Trophoblast cell (in vitro differentiated cells and primary cell): ENCODE measurements at regions not wholly inside any gene's neighbourhood (a gene's known extent, or its start where the extent isn't known, plus 50 kb on each side); places are given as distances from the start of the nearest gene placed in this dataset.

ENCODE experiments used
- DNase-seq, 2 donors: peaks; one replicate each; pipeline ENCODE4 v3.0.0-alpha.2; 2016
- H2AFZ ChIP-seq: 2 replicates; pipeline ENCODE4 v1.6.1; 2013; ENCODE audit warnings: low read length, moderate library complexity, mild to moderate bottlenecking; ENCODE audit not compliant: insufficient read depth, poor library complexity
- H2AK5ac ChIP-seq: 2 replicates; pipeline ENCODE4 v1.6.1; 2013; ENCODE audit warnings: mild to moderate bottlenecking, low read length
- H2BK120ac ChIP-seq: 2 replicates; pipeline ENCODE4 v1.6.1; 2013; ENCODE audit warnings: low read length, mild to moderate bottlenecking, moderate library complexity; ENCODE audit not compliant: insufficient read depth, poor library complexity
- H2BK12ac ChIP-seq: 2 replicates; pipeline ENCODE4 v1.6.1; 2013; ENCODE audit warnings: mild to moderate bottlenecking, low read length, moderate library complexity
- H2BK5ac ChIP-seq: 2 replicates; pipeline ENCODE4 v1.6.1; 2013; ENCODE audit warnings: low read length, low read depth, moderate library complexity, mild to moderate bottlenecking; ENCODE audit not compliant: poor library complexity
- H3K14ac ChIP-seq: 2 replicates; pipeline ENCODE4 v1.6.1; 2013; ENCODE audit warnings: mild to moderate bottlenecking, low read length
- H3K18ac ChIP-seq: 2 replicates; pipeline ENCODE4 v1.6.1; 2013; ENCODE audit warnings: mild to moderate bottlenecking, low read length
- H3K23ac ChIP-seq: 2 replicates; pipeline ENCODE4 v1.6.1; 2013; ENCODE audit warnings: low read length
- H3K27ac ChIP-seq: 2 replicates; pipeline ENCODE4 v1.5.1; 2013; ENCODE audit warnings: low read depth, mild to moderate bottlenecking, inconsistent platforms, low read length, moderate library complexity
- H3K27me3 ChIP-seq: 2 replicates; pipeline ENCODE4 v1.6.1; 2013; ENCODE audit warnings: inconsistent platforms, mild to moderate bottlenecking, low read length, moderate library complexity; ENCODE audit not compliant: insufficient read depth
- H3K36me3 ChIP-seq, 2 experiments: 1 replicate in 1 of 2; 2 replicates in 1 of 2; pipeline ENCODE4 v1.6.1; 2013; ENCODE audit warnings: low read length in 2 of 2, mild to moderate bottlenecking in 2 of 2, moderate library complexity in 1 of 2; ENCODE audit not compliant: insufficient read depth in 2 of 2, control insufficient read depth in 1 of 2
- H3K4ac ChIP-seq: 2 replicates; pipeline ENCODE4 v1.6.1; 2013; ENCODE audit warnings: low read depth, mild to moderate bottlenecking, low read length, moderate library complexity
- H3K4me1 ChIP-seq, 2 experiments: 1 replicate in 1 of 2; 2 replicates in 1 of 2; pipeline ENCODE4 v1.6.1; 2013; ENCODE audit warnings: low read length in 2 of 2, mild to moderate bottlenecking in 2 of 2, moderate library complexity in 1 of 2; ENCODE audit not compliant: insufficient read depth in 2 of 2, control insufficient read depth in 1 of 2
- H3K4me2 ChIP-seq: 2 replicates; pipeline ENCODE4 v1.6.1; 2013; ENCODE audit warnings: inconsistent platforms, mild to moderate bottlenecking, low read length, moderate library complexity
- H3K4me3 ChIP-seq: 2 replicates; pipeline ENCODE4 v1.5.1; 2013; ENCODE audit warnings: mild to moderate bottlenecking, low read depth, low read length, inconsistent platforms
- H3K79me1 ChIP-seq: one replicate; pipeline ENCODE4 v1.6.1; 2013; ENCODE audit warnings: low read length
- H3K79me2 ChIP-seq: 2 replicates; pipeline ENCODE4 v1.6.1; 2013; ENCODE audit warnings: low read length, mild to moderate bottlenecking; ENCODE audit not compliant: control insufficient read depth, insufficient read depth, poor library complexity
- H3K9ac ChIP-seq: 2 replicates; pipeline ENCODE4 v1.6.1; 2013; ENCODE audit warnings: mild to moderate bottlenecking, low read length
- H3K9me3 ChIP-seq: 2 replicates; pipeline ENCODE4 v1.6.1; 2013; ENCODE audit warnings: low read depth, mild to moderate bottlenecking, control low read depth, inconsistent platforms, low read length; ENCODE audit not compliant: insufficient read depth
- H4K12ac ChIP-seq: 2 replicates; pipeline ENCODE4 v1.6.1; 2013; ENCODE audit warnings: low read depth, mild to moderate bottlenecking, low read length, moderate library complexity
- H4K8ac ChIP-seq: 2 replicates; pipeline ENCODE4 v1.6.1; 2013; ENCODE audit warnings: low read depth, mild to moderate bottlenecking, low read length, moderate library complexity
- H4K91ac ChIP-seq: one replicate; pipeline ENCODE4 v1.6.1; 2013; ENCODE audit warnings: low read depth, mild to moderate bottlenecking, low read length, moderate library complexity
- WGBS: extraction: QIAGEN DNeasy Blood & Tissue Kit; methylation state at CpG from one replicate; pipeline ENCODE4 v1.1.7; 2013; ENCODE audit warnings: missing lambda C conversion rate; ENCODE audit not compliant: insufficient read length, insufficient coverage; ENCODE audit errors: extremely low coverage; 5-methylcytosine and 5-hydroxymethylcytosine counted together

GRCh38 chr11:8325591-8326304 lies 62.1 kb upstream of the LMO1 start:
- H4K12ac ChIP-seq, result peak overlapping the region; percentile 45
- H3K4ac ChIP-seq, result no peak overlapping the region
- peaks cover 2% of the 10 kb centered on the region for H3K9me3 ChIP-seq
- no peaks in the 10 kb centered on the region for H3K36me3 ChIP-seq
- no peaks in the 10 kb centered on the region for H3K79me1 ChIP-seq
- no peak overlapping the region for H3K23ac ChIP-seq
- no peak overlapping the region for H4K8ac ChIP-seq
- no peak overlapping the region for H3K9ac ChIP-seq
- no CpG with 5 or more reads among the region's 9 CpGs for WGBS
- H3K79me2 ChIP-seq, result no peaks in the 10 kb centered on the region
- H2AFZ ChIP-seq, result no peak overlapping the region
- H3K27ac ChIP-seq, result no peak overlapping the region
- no peak overlapping the region for H4K91ac ChIP-seq
- no peak overlapping the region for H2BK120ac ChIP-seq
- no peak overlapping the region for H2AK5ac ChIP-seq
- H3K18ac ChIP-seq, result no peak overlapping the region
- H2BK12ac ChIP-seq, result no peak overlapping the region
- no peak overlapping the region for H2BK5ac ChIP-seq
- H3K14ac ChIP-seq, result no peak overlapping the region
- no peak overlapping the region for H3K4me2 ChIP-seq
- H3K27me3 ChIP-seq, result no peaks in the 10 kb centered on the region
- H3K4me3 ChIP-seq, result no peak overlapping the region
- peaks cover 4% of the 10 kb centered on the region in 2 experiments for H3K4me1 ChIP-seq
- no peak for DNase-seq

GRCh38 chr11:8323161-8323935 lies 59.7 kb upstream of the LMO1 start:
- H3K27ac ChIP-seq, result no peak overlapping the region
- H4K8ac ChIP-seq, result no peak overlapping the region
- H4K91ac ChIP-seq, result no peak overlapping the region
- no peaks in the 10 kb centered on the region for H3K4me1 ChIP-seq
- no peaks in the 10 kb centered on the region for H3K36me3 ChIP-seq
- peaks cover 2% of the 10 kb centered on the region for H3K9me3 ChIP-seq
- no CpG with 5 or more reads among the region's 13 CpGs for WGBS
- no peaks in the 10 kb centered on the region for H3K79me2 ChIP-seq
- no peak for DNase-seq
- H2BK12ac ChIP-seq, result no peak overlapping the region
- H3K14ac ChIP-seq, result no peak overlapping the region
- no peak overlapping the region for H3K4ac ChIP-seq
- H2BK120ac ChIP-seq, result no peak overlapping the region
- no peak overlapping the region for H3K23ac ChIP-seq
- no peak overlapping the region for H3K9ac ChIP-seq
- no peak overlapping the region for H2BK5ac ChIP-seq
- H4K12ac ChIP-seq, result no peak overlapping the region
- no peak overlapping the region for H3K4me2 ChIP-seq
- no peak overlapping the region for H2AK5ac ChIP-seq
- H3K27me3 ChIP-seq, result no peaks in the 10 kb centered on the region
- no peaks in the 10 kb centered on the region for H3K79me1 ChIP-seq
- H3K4me3 ChIP-seq, result no peak overlapping the region
- no peak overlapping the region for H2AFZ ChIP-seq
- no peak overlapping the region for H3K18ac ChIP-seq

GRCh38 chr11:8321876-8322275 lies 58.2 kb upstream of the LMO1 start:
- Histone ChIP-seq H3K23ac (no peak overlapping the region), H3K4me1 (no peaks in the 10 kb centered on the region), H3K9me3 (peaks cover 2% of the 10 kb centered on the region), H4K12ac (no peak overlapping the region), H3K36me3 (no peaks in the 10 kb centered on the region), H4K91ac (no peak overlapping the region), H4K8ac (no peak overlapping the region), H2AFZ (no peak overlapping the region), H3K14ac (no peak overlapping the region), H3K4ac (no peak overlapping the region), H3K18ac (no peak overlapping the region), H3K79me2 (no peaks in the 10 kb centered on the region), H3K27me3 (no peaks in the 10 kb centered on the region), H3K4me3 (no peak overlapping the region), H2BK12ac (no peak overlapping the region), H2BK120ac (no peak overlapping the region), H2AK5ac (no peak overlapping the region), H2BK5ac (no peak overlapping the region), H3K27ac (no peak overlapping the region), H3K4me2 (no peak overlapping the region), H3K79me1 (no peaks in the 10 kb centered on the region), H3K9ac (no peak overlapping the region)
- WGBS, result no CpG with 5 or more reads among the region's 10 CpGs
- DNase-seq, result no peak

- no peaks in the 10 kb centered on the region for H3K79me1 ChIP-seq
- H3K23ac ChIP-seq, result no peak overlapping the region
- no peak overlapping the region for H2AK5ac ChIP-seq
- H4K12ac ChIP-seq, result no peak overlapping the region
- no peak overlapping the region for H3K14ac ChIP-seq
- H2BK5ac ChIP-seq, result no peak overlapping the region
- no peak for DNase-seq
- no peak overlapping the region for H4K91ac ChIP-seq
- H3K4me3 ChIP-seq, result no peak overlapping the region
- H3K4ac ChIP-seq, result no peak overlapping the region
- no peak overlapping the region for H3K27ac ChIP-seq
- no peak overlapping the region for H3K9ac ChIP-seq
- no peaks in the 10 kb centered on the region for H3K36me3 ChIP-seq
- H2AFZ ChIP-seq, result no peak overlapping the region
- H2BK12ac ChIP-seq, result no peak overlapping the region
- H4K8ac ChIP-seq, result no peak overlapping the region
- no peak overlapping the region for H3K4me2 ChIP-seq
- H2BK120ac ChIP-seq, result no peak overlapping the region
- no peaks in the 10 kb centered on the region for H3K4me1 ChIP-seq
- WGBS, result no CpG with 5 or more reads among the region's 5 CpGs
- no peaks in the 10 kb centered on the region for H3K79me2 ChIP-seq
- H3K9me3 ChIP-seq, result peaks cover 2% of the 10 kb centered on the region
- H3K27me3 ChIP-seq, result no peaks in the 10 kb centered on the region
- H3K18ac ChIP-seq, result no peak overlapping the region
Observed at GRCh38 chr11:8320076-8320475, 56.4 kb upstream of the LMO1 start.
